ENCODE measurements at regions not wholly inside any gene's neighbourhood (a gene's known extent, or its start where the extent isn't known, plus 50 kb on each side); places are given as distances from the start of the nearest gene placed in this dataset.

DNA sequence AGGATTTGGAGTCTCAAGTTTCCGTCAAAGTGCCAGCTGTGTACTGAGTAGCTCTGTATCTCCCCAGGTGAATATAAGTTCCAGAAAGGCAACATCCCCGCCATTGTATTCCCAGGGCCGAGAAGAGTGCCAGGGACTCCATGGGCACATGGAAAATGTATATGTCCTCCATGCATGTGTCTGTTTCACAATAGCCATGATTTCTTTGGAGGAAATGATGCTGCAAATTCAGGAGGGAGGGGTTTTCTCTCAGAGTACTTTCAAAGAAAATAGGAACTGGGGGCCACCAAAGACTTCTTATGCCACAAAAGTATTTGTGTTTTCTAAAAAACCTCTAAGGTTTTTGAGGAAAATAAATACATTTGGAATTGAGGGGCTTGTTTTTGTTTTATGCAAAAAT is 524.6 kb downstream of the BNC2 start:
- H3K36me3 ChIP-seq (replicated peaks; ENCODE audit: low read depth, low read length) = no peaks in the 10 kb centered on the region
- no peak overlapping the region for H3K4me2 ChIP-seq (ENCODE audit: low read length)
- H2AFZ ChIP-seq (ENCODE audit: low read depth, low read length) = no peak overlapping the region
- no peaks in the 10 kb centered on the region for H3K79me2 ChIP-seq (ENCODE audit: low read length)
- H3K9ac ChIP-seq (ENCODE audit: low read length) = no peak overlapping the region
- H4K20me1 ChIP-seq (ENCODE audit: insufficient read depth, low read length) = no peaks in the 10 kb centered on the region
- H3K27me3 ChIP-seq (ENCODE audit: low read depth, low read length) = no peaks in the 10 kb centered on the region
- no peak for TF ChIP-seq EZH2phosphoT487 (IDR thresholded peaks at IDR 0.05; ENCODE audit: low read depth)
- TF ChIP-seq, protein P1, sequence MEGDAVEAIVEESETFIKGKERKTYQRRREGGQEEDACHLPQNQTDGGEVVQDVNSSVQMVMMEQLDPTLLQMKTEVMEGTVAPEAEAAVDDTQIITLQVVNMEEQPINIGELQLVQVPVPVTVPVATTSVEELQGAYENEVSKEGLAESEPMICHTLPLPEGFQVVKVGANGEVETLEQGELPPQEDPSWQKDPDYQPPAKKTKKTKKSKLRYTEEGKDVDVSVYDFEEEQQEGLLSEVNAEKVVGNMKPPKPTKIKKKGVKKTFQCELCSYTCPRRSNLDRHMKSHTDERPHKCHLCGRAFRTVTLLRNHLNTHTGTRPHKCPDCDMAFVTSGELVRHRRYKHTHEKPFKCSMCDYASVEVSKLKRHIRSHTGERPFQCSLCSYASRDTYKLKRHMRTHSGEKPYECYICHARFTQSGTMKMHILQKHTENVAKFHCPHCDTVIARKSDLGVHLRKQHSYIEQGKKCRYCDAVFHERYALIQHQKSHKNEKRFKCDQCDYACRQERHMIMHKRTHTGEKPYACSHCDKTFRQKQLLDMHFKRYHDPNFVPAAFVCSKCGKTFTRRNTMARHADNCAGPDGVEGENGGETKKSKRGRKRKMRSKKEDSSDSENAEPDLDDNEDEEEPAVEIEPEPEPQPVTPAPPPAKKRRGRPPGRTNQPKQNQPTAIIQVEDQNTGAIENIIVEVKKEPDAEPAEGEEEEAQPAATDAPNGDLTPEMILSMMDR (IDR thresholded peaks at IDR 0.05; ENCODE audit: low read depth, low read length) = no peak
- H3K4me1 ChIP-seq (ENCODE audit: low read length) = no peaks in the 10 kb centered on the region
- H3K9me3 ChIP-seq (ENCODE audit: insufficient read depth, low read length) = no peaks in the 10 kb centered on the region
- H3K4me3 ChIP-seq (ENCODE audit: low read length) = no peak overlapping the region
- H3K27ac ChIP-seq (ENCODE audit: low read length) = no peak overlapping the region

DNA sequence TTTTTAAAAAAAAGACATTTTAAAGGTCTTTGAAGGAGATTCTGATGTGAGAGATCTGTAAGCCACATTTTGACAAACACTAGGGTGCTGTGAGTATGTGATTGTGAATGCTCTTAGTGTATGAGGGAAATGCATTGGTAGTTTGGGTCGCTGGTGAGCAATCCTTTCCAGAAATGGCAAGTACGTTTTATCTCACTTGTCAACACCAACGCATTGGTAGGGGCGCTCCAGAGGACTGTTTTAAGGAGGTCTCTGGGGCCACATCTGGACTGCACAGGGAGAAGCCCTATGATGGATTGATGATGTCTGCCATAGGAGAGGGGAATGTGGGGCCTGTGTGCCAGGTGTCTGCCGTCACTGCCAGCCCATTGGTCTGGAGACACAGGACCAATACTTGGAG is 522.6 kb downstream of the BNC2 start:
- H3K9ac ChIP-seq (ENCODE audit: low read length) = no peak overlapping the region

DNA sequence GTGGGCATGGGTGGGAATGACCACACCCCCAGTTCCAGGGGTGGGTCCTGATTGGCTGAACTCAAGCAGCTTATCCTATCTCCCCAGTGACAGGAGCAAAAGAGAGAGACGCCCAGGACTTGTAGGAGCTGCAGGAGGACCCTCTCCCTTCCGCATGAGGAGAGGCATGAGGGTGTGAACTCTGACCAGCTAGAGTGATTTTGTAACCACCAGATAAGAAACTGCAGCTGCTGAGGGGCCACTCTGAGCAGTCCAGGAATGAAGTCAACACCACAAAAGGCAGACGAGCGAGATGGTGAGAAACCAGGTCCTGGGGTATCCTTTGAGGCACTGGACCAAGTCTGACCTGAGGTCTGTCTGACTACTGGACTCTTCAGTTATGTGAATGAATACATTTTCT is 521.9 kb downstream of the BNC2 start:
- no peak overlapping the region for H3K27ac ChIP-seq (ENCODE audit: low read length)
- no peaks in the 10 kb centered on the region for H4K20me1 ChIP-seq (ENCODE audit: insufficient read depth, low read length)
- no peaks in the 10 kb centered on the region for H3K9me3 ChIP-seq (ENCODE audit: insufficient read depth, low read length)

More for the DNA sequence above, 522.6 kb downstream of the BNC2 start:
- Histone ChIP-seq H3K4me2 (ENCODE audit: low read length) (no peak overlapping the region), H3K36me3 (replicated peaks; ENCODE audit: low read depth, low read length) (no peaks in the 10 kb centered on the region), H3K27me3 (ENCODE audit: low read depth, low read length) (no peaks in the 10 kb centered on the region), H3K4me1 (ENCODE audit: low read length) (no peaks in the 10 kb centered on the region), H4K20me1 (ENCODE audit: insufficient read depth, low read length) (no peaks in the 10 kb centered on the region), H3K4me3 (ENCODE audit: low read length) (no peak overlapping the region), H3K9me3 (ENCODE audit: insufficient read depth, low read length) (no peaks in the 10 kb centered on the region), H3K79me2 (ENCODE audit: low read length) (no peaks in the 10 kb centered on the region), H2AFZ (ENCODE audit: low read depth, low read length) (no peak overlapping the region), H3K27ac (ENCODE audit: low read length) (no peak overlapping the region)
- no peak for TF ChIP-seq EZH2phosphoT487 (IDR thresholded peaks at IDR 0.05; ENCODE audit: low read depth)
- TF ChIP-seq, protein P1 (IDR thresholded peaks at IDR 0.05; ENCODE audit: low read depth, low read length) = no peak

DNA sequence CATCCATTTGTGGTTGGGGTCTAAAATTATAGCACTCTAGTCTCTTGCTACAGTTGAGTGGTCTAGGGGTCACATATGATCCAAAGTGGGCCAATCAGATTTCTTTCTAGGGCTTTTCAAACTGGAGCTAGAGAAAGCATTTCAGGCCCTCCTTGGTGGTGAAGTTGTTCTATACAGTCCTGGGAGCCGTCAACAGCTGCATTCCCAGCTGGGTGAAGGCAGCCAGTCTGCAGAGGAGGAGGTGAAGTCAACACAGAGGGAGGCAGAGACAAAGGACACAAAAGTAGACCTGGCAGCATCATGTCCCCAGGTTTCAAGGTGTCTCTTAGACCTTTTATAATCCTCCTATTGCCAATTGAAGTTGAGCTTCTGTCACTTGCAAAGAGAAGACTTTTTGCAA is 518.2 kb downstream of the BNC2 start:
- H3K4me2 ChIP-seq (ENCODE audit: low read length) = no peak overlapping the region
- no peaks in the 10 kb centered on the region for H4K20me1 ChIP-seq (ENCODE audit: insufficient read depth, low read length)
- H3K4me3 ChIP-seq (ENCODE audit: low read length) = no peak overlapping the region
- H3K4me1 ChIP-seq (ENCODE audit: low read length) = no peaks in the 10 kb centered on the region
- no peak overlapping the region for H3K27ac ChIP-seq (ENCODE audit: low read length)
- H3K9ac ChIP-seq (ENCODE audit: low read length) = no peak overlapping the region
- no peaks in the 10 kb centered on the region for H3K79me2 ChIP-seq (ENCODE audit: low read length)
- no peak overlapping the region for H2AFZ ChIP-seq (ENCODE audit: low read depth, low read length)
- TF ChIP-seq, protein P1 (IDR thresholded peaks at IDR 0.05; ENCODE audit: low read depth, low read length) = no peak
- TF ChIP-seq EZH2phosphoT487 (IDR thresholded peaks at IDR 0.05; ENCODE audit: low read depth) = no peak
- no peaks in the 10 kb centered on the region for H3K9me3 ChIP-seq (ENCODE audit: insufficient read depth, low read length)
- H3K36me3 ChIP-seq (replicated peaks; ENCODE audit: low read depth, low read length) = no peaks in the 10 kb centered on the region
- H3K27me3 ChIP-seq (ENCODE audit: low read depth, low read length) = no peaks in the 10 kb centered on the region

More for the DNA sequence above, 521.9 kb downstream of the BNC2 start:
- Histone ChIP-seq H3K79me2 (ENCODE audit: low read length) (no peaks in the 10 kb centered on the region), H3K4me2 (ENCODE audit: low read length) (no peak overlapping the region), H2AFZ (ENCODE audit: low read depth, low read length) (no peak overlapping the region), H3K27me3 (ENCODE audit: low read depth, low read length) (no peaks in the 10 kb centered on the region), H3K4me1 (ENCODE audit: low read length) (no peaks in the 10 kb centered on the region), H3K36me3 (replicated peaks; ENCODE audit: low read depth, low read length) (no peaks in the 10 kb centered on the region), H3K4me3 (ENCODE audit: low read length) (no peak overlapping the region), H3K9ac (ENCODE audit: low read length) (no peak overlapping the region)
- TF ChIP-seq, protein P1 (IDR thresholded peaks at IDR 0.05; ENCODE audit: low read depth, low read length) = no peak
- TF ChIP-seq EZH2phosphoT487 (IDR thresholded peaks at IDR 0.05; ENCODE audit: low read depth) = no peak

Measured in OCI-LY3 (cell line).